HCT116 (cell line): ENCODE measurements at regions not wholly inside any gene's neighbourhood (a gene's known extent, or its start where the extent isn't known, plus 50 kb on each side); places are given as distances from the start of the nearest gene placed in this dataset.

ENCODE experiments used
- CTCF ChIP-seq, 3 experiments: fragments of 200-600 bp in 1 of 3; sonication (generic) in 1 of 3; IDR thresholded peaks in 2 of 3; conservative IDR thresholded peaks in 1 of 3; 2 replicates each; pipeline ENCODE4 v1.5.1; 2012 to 2017; ENCODE audit warnings: low read depth in 2 of 3, low read length in 2 of 3, antibody characterized with exemption in 1 of 3, borderline replicate concordance in 1 of 3, control low read depth in 1 of 3, mild to moderate bottlenecking in 1 of 3, mixed read lengths in 1 of 3, mixed run types in 1 of 3, moderate library complexity in 1 of 3; ENCODE audit not compliant: insufficient read depth in 1 of 3
- EZH2 ChIP-seq: fragments of 200-600 bp; sonication (generic); IDR thresholded peaks from 2 replicates; pipeline ENCODE4 v1.6.1; 2017; ENCODE audit warnings: antibody characterized with exemption, mixed run types
- EZH2phosphoT487 ChIP-seq: fragments of 200-600 bp; IDR thresholded peaks from 2 replicates; pipeline ENCODE4 v1.6.1; 2018; ENCODE audit warnings: antibody characterized with exemption, borderline replicate concordance
- FOSL1 ChIP-seq: IDR thresholded peaks from 2 replicates; pipeline ENCODE4 v1.6.1; 2012; ENCODE audit warnings: low read depth
- JUND ChIP-seq: IDR thresholded peaks from 2 replicates; pipeline ENCODE4 v1.6.1; 2012
- MAX ChIP-seq: IDR thresholded peaks from 2 replicates; pipeline ENCODE4 v1.6.1; 2012
- POLR2A ChIP-seq: IDR thresholded peaks from 2 replicates; pipeline ENCODE4 v1.7.0; 2011; ENCODE audit warnings: borderline replicate concordance; ENCODE audit not compliant: insufficient read depth, insufficient read length; ENCODE audit errors: extremely low read depth
- SIN3A ChIP-seq: IDR thresholded peaks from 2 replicates; pipeline ENCODE4 v1.6.1; 2012; ENCODE audit warnings: low read depth
- TCF7L2 ChIP-seq: IDR thresholded peaks from 2 replicates; pipeline ENCODE4 v1.7.0; 2011; ENCODE audit warnings: borderline replicate concordance, inconsistent platforms; ENCODE audit not compliant: insufficient read depth, insufficient read length; ENCODE audit errors: extremely low read depth
- ZFX ChIP-seq: fragments of 450-650 bp; IDR thresholded peaks from 2 replicates; pipeline ENCODE4 v1.6.1; 2017
- TF ChIP-seq, protein P1 (sequence below): IDR thresholded peaks from 2 replicates; pipeline ENCODE4 v1.6.1; 2012; ENCODE audit warnings: low read depth

GRCh38 chr12:125744201-125744600 is 679.0 kb downstream of the AACS start:
- no peak for TF ChIP-seq POLR2A
- TF ChIP-seq CTCF (IDR thresholded peaks at IDR 0.05 in 2 of 3, conservative IDR thresholded peaks at IDR 0.05 in 1 of 3; ENCODE audit: borderline replicate concordance in 1 of 3, insufficient read depth in 1 of 3, low read depth in 2 of 3, low read length in 2 of 3): no peak
- no peak for TF ChIP-seq SIN3A
- no peak for TF ChIP-seq ZFX
- TF ChIP-seq EZH2phosphoT487: no peak
- no peak for TF ChIP-seq EZH2
- TF ChIP-seq, protein P1, sequence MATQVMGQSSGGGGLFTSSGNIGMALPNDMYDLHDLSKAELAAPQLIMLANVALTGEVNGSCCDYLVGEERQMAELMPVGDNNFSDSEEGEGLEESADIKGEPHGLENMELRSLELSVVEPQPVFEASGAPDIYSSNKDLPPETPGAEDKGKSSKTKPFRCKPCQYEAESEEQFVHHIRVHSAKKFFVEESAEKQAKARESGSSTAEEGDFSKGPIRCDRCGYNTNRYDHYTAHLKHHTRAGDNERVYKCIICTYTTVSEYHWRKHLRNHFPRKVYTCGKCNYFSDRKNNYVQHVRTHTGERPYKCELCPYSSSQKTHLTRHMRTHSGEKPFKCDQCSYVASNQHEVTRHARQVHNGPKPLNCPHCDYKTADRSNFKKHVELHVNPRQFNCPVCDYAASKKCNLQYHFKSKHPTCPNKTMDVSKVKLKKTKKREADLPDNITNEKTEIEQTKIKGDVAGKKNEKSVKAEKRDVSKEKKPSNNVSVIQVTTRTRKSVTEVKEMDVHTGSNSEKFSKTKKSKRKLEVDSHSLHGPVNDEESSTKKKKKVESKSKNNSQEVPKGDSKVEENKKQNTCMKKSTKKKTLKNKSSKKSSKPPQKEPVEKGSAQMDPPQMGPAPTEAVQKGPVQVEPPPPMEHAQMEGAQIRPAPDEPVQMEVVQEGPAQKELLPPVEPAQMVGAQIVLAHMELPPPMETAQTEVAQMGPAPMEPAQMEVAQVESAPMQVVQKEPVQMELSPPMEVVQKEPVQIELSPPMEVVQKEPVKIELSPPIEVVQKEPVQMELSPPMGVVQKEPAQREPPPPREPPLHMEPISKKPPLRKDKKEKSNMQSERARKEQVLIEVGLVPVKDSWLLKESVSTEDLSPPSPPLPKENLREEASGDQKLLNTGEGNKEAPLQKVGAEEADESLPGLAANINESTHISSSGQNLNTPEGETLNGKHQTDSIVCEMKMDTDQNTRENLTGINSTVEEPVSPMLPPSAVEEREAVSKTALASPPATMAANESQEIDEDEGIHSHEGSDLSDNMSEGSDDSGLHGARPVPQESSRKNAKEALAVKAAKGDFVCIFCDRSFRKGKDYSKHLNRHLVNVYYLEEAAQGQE: no peak
- no peak for TF ChIP-seq FOSL1
- TF ChIP-seq JUND: no peak
- no peak for TF ChIP-seq TCF7L2
- TF ChIP-seq MAX: no peak
